Mesendoderm (in vitro differentiated cells): ENCODE measurements at regions not wholly inside any gene's neighbourhood (a gene's known extent, or its start where the extent isn't known, plus 50 kb on each side); places are given as distances from the start of the nearest gene placed in this dataset.

Experiments used
- DNase-seq: peaks from one replicate; pipeline ENCODE4 v3.0.0; 2013
- H2AK5ac ChIP-seq: 2 replicates; pipeline ENCODE4 v1.6.1; 2013; ENCODE audit warnings: low read length, inconsistent platforms
- H2BK120ac ChIP-seq: 2 replicates; pipeline ENCODE4 v1.6.1; 2013; ENCODE audit warnings: low read depth, mild to moderate bottlenecking, low read length, moderate library complexity, mixed read lengths
- H2BK15ac ChIP-seq: replicated peaks from 2 replicates; pipeline ENCODE4 v1.6.1; 2013; ENCODE audit warnings: low read depth, mild to moderate bottlenecking, moderate library complexity
- H2BK5ac ChIP-seq: 2 replicates; pipeline ENCODE4 v1.6.1; 2013; ENCODE audit warnings: low read length, inconsistent platforms
- H3K18ac ChIP-seq: 2 replicates; pipeline ENCODE4 v1.6.1; 2013; ENCODE audit warnings: mild to moderate bottlenecking, low read length, mixed read lengths
- H3K23ac ChIP-seq: one replicate; pipeline ENCODE4 v1.6.1; 2013; ENCODE audit warnings: low read length
- H3K27ac ChIP-seq: 2 replicates; pipeline ENCODE4 v1.5.1; 2013; ENCODE audit warnings: low read depth, mild to moderate bottlenecking, inconsistent platforms, low read length, moderate library complexity
- H3K27me3 ChIP-seq: 2 replicates; pipeline ENCODE4 v1.6.1; 2013; ENCODE audit warnings: low read length, control low read depth, mild to moderate bottlenecking, inconsistent platforms; ENCODE audit not compliant: insufficient read depth, poor library complexity
- H3K36me3 ChIP-seq: 2 replicates; pipeline ENCODE4 v1.6.1; 2013; ENCODE audit warnings: low read length, inconsistent platforms; ENCODE audit not compliant: control insufficient read depth, insufficient read depth
- H3K4ac ChIP-seq: one replicate; pipeline ENCODE4 v1.6.1; 2013; ENCODE audit warnings: low read depth, mild to moderate bottlenecking, low read length, moderate library complexity
- H3K4me1 ChIP-seq: 2 replicates; pipeline ENCODE4 v1.6.1; 2013; ENCODE audit warnings: low read depth, low read length, inconsistent platforms; ENCODE audit not compliant: control insufficient read depth
- H3K4me2 ChIP-seq: 2 replicates; pipeline ENCODE4 v1.6.1; 2013; ENCODE audit warnings: low read length
- H3K4me3 ChIP-seq: 2 replicates; pipeline ENCODE4 v1.5.1; 2013; ENCODE audit warnings: mild to moderate bottlenecking, low read length
- H3K56ac ChIP-seq: one replicate; pipeline ENCODE4 v1.6.1; 2013; ENCODE audit warnings: low read length
- H3K79me1 ChIP-seq: 2 replicates; pipeline ENCODE4 v1.6.1; 2013; ENCODE audit warnings: low read length, inconsistent platforms
- H3K79me2 ChIP-seq: 2 replicates; pipeline ENCODE4 v1.6.1; 2013; ENCODE audit warnings: mild to moderate bottlenecking, low read length; ENCODE audit not compliant: control insufficient read depth, insufficient read depth
- H3K9ac ChIP-seq: 2 replicates; pipeline ENCODE4 v1.6.1; 2013; ENCODE audit warnings: low read length, inconsistent platforms
- H4K5ac ChIP-seq: one replicate; pipeline ENCODE4 v1.6.1; 2013; ENCODE audit warnings: low read length
- H4K8ac ChIP-seq: one replicate; pipeline ENCODE4 v1.6.1; 2013; ENCODE audit warnings: low read depth, mild to moderate bottlenecking, control low read depth, low read length, moderate library complexity
- WGBS: extraction: QIAGEN DNeasy Blood & Tissue Kit; methylation state at CpG from one replicate; pipeline ENCODE4 v1.1.7; 2013; ENCODE audit warnings: low lambda C conversion rate, missing lambda C conversion rate; ENCODE audit not compliant: insufficient coverage; ENCODE audit errors: extremely low coverage; 5-methylcytosine and 5-hydroxymethylcytosine counted together

DNA sequence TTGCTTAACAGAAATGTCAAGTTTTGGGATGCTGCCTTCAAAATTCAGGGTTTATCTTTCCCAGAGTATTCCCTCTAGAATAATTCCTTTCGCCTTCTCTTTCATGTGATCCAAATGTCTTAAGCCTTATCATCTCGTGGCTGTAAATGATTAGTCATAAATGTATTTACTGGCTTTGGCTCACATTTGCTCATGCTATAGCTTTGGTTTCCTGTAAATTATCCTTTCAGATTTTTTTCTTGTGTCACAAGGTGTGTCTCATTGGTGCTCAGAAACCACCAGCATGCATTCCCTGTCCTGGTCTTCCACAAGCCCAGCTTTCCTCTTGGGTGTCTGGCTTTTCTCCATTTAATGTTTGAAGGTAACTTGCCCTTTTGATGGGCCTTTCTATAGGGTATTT is 692.7 kb upstream of the ALCAM start:
- Histone ChIP-seq H2BK5ac (no peak overlapping the region), H4K8ac (no peak overlapping the region), H2BK15ac (no peak overlapping the region), H3K4me3 (no peak overlapping the region), H4K5ac (no peak overlapping the region), H3K27me3 (no peaks in the 10 kb centered on the region), H3K9ac (no peak overlapping the region), H3K79me1 (no peaks in the 10 kb centered on the region), H3K23ac (no peak overlapping the region), H2BK120ac (no peak overlapping the region), H3K4me1 (no peaks in the 10 kb centered on the region), H3K56ac (no peak overlapping the region), H3K4ac (no peak overlapping the region), H2AK5ac (no peak overlapping the region), H3K4me2 (no peak overlapping the region), H3K79me2 (no peaks in the 10 kb centered on the region), H3K18ac (no peak overlapping the region), H3K36me3 (no peaks in the 10 kb centered on the region), H3K27ac (no peak overlapping the region)
- no peak for DNase-seq
- no CpG with 5 or more reads among the region's 2 CpGs for WGBS

- no peak overlapping the region for H4K5ac ChIP-seq
- H2AK5ac ChIP-seq, result no peak overlapping the region
- no peak overlapping the region for H3K18ac ChIP-seq
- H3K23ac ChIP-seq, result no peak overlapping the region
- no peaks in the 10 kb centered on the region for H3K27me3 ChIP-seq
- H3K4ac ChIP-seq, result no peak overlapping the region
- H2BK120ac ChIP-seq, result no peak overlapping the region
- no peak overlapping the region for H3K56ac ChIP-seq
- H3K4me3 ChIP-seq, result no peak overlapping the region
- H4K8ac ChIP-seq, result no peak overlapping the region
- WGBS, result no CpG with 5 or more reads among the region's 3 CpGs
- no peaks in the 10 kb centered on the region for H3K4me1 ChIP-seq
- H2BK5ac ChIP-seq, result no peak overlapping the region
- H3K4me2 ChIP-seq, result no peak overlapping the region
- no peak for DNase-seq
- no peaks in the 10 kb centered on the region for H3K36me3 ChIP-seq
- H3K79me1 ChIP-seq, result no peaks in the 10 kb centered on the region
- no peaks in the 10 kb centered on the region for H3K79me2 ChIP-seq
- no peak overlapping the region for H3K9ac ChIP-seq
- H3K27ac ChIP-seq, result no peak overlapping the region
- H2BK15ac ChIP-seq, result no peak overlapping the region
Observed at GRCh38 chr3:104676241-104676640, 690.5 kb upstream of the ALCAM start.

DNA sequence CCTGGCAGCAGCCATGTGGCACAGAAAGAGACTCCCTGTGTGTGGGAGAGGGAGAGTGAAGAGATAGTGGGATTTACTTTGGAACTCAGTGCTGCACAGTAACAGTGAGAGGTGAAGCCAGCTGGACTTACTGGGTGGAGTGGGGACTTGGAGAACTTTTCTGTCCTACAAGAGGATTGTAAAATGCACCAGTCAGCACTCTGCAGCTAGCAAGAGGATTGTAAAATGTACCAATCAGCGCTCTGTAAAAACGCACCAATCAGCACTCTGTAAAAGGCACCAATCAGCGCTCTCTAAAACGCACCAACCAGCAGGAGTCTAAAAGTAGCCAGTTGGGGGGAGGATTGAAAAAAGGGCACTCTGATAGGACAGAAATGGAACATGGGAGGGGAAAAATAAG is 688.8 kb upstream of the ALCAM start:
- Histone ChIP-seq H3K79me2 (no peaks in the 10 kb centered on the region), H3K36me3 (no peaks in the 10 kb centered on the region), H2BK15ac (no peak overlapping the region), H3K56ac (no peak overlapping the region), H3K18ac (no peak overlapping the region), H3K23ac (no peak overlapping the region), H2BK5ac (no peak overlapping the region), H3K4me1 (no peaks in the 10 kb centered on the region), H2BK120ac (no peak overlapping the region), H3K4me3 (no peak overlapping the region), H3K9ac (no peak overlapping the region), H3K79me1 (no peaks in the 10 kb centered on the region), H4K5ac (no peak overlapping the region), H3K27me3 (no peaks in the 10 kb centered on the region), H3K4me2 (no peak overlapping the region), H4K8ac (no peak overlapping the region), H3K27ac (no peak overlapping the region), H2AK5ac (no peak overlapping the region), H3K4ac (no peak overlapping the region)
- WGBS, result no CpG with 5 or more reads among the region's 4 CpGs
- no peak for DNase-seq

GRCh38 chr3:104685492-104685891 is 681.2 kb upstream of the ALCAM start:
- no peak for DNase-seq
- Histone ChIP-seq H3K27ac (no peak overlapping the region), H4K5ac (no peak overlapping the region), H3K36me3 (no peaks in the 10 kb centered on the region), H4K8ac (no peak overlapping the region), H3K4ac (no peak overlapping the region), H3K4me1 (no peaks in the 10 kb centered on the region), H3K18ac (no peak overlapping the region), H3K4me3 (no peak overlapping the region), H2AK5ac (no peak overlapping the region), H3K79me1 (no peaks in the 10 kb centered on the region), H3K4me2 (no peak overlapping the region), H3K56ac (no peak overlapping the region), H2BK15ac (no peak overlapping the region), H2BK5ac (no peak overlapping the region), H3K79me2 (no peaks in the 10 kb centered on the region), H3K27me3 (no peaks in the 10 kb centered on the region), H2BK120ac (no peak overlapping the region), H3K9ac (no peak overlapping the region), H3K23ac (no peak overlapping the region)

DNA sequence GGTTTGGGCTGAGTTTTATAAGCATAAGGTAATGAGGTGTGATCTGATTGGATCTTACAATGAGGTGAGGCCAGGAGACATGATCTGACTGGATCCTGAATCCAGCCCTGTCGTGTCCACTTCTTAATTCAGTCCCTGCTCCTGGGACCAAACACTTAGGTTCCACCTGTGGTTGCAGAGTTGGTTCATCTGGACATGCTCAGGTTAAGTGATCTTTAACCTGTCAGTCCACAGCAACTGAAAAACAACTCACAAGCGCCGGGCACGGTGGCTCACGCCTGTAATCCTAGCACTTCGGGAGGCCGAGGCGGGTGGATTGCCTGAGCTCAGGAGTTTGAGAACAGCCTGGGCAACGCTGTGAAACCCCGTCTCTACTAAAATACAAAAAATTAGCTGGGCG is 679.3 kb upstream of the ALCAM start:
- Histone ChIP-seq H3K79me1 (no peaks in the 10 kb centered on the region), H3K27me3 (no peaks in the 10 kb centered on the region), H3K56ac (no peak overlapping the region), H2BK15ac (no peak overlapping the region), H3K4ac (no peak overlapping the region), H3K79me2 (no peaks in the 10 kb centered on the region), H3K4me1 (no peaks in the 10 kb centered on the region), H3K23ac (no peak overlapping the region), H2BK5ac (no peak overlapping the region), H3K4me2 (no peak overlapping the region), H4K5ac (no peak overlapping the region), H4K8ac (no peak overlapping the region), H3K36me3 (no peaks in the 10 kb centered on the region), H2AK5ac (no peak overlapping the region), H2BK120ac (no peak overlapping the region), H3K4me3 (no peak overlapping the region), H3K9ac (no peak overlapping the region), H3K18ac (no peak overlapping the region), H3K27ac (no peak overlapping the region)
- WGBS, result no CpG with 5 or more reads among the region's 11 CpGs
- no peak for DNase-seq

- Histone ChIP-seq H3K4me1 (no peaks in the 10 kb centered on the region), H3K4ac (no peak overlapping the region), H3K18ac (no peak overlapping the region), H2BK15ac (no peak overlapping the region), H2AK5ac (no peak overlapping the region), H3K9ac (no peak overlapping the region), H3K4me2 (no peak overlapping the region), H3K27ac (no peak overlapping the region), H4K8ac (no peak overlapping the region), H3K27me3 (no peaks in the 10 kb centered on the region), H2BK120ac (no peak overlapping the region), H4K5ac (no peak overlapping the region), H2BK5ac (no peak overlapping the region), H3K79me2 (no peaks in the 10 kb centered on the region), H3K79me1 (no peaks in the 10 kb centered on the region), H3K36me3 (no peaks in the 10 kb centered on the region), H3K23ac (no peak overlapping the region), H3K4me3 (no peak overlapping the region), H3K56ac (no peak overlapping the region)
- no peak for DNase-seq
- WGBS, result no CpG with 5 or more reads among the region's 8 CpGs
Observed at GRCh38 chr3:104696470-104696869, 670.2 kb upstream of the ALCAM start.
